ENCODE measurements at regions not wholly inside any gene's neighbourhood (a gene's known extent, or its start where the extent isn't known, plus 50 kb on each side); places are given as distances from the start of the nearest gene placed in this dataset.

DNA sequence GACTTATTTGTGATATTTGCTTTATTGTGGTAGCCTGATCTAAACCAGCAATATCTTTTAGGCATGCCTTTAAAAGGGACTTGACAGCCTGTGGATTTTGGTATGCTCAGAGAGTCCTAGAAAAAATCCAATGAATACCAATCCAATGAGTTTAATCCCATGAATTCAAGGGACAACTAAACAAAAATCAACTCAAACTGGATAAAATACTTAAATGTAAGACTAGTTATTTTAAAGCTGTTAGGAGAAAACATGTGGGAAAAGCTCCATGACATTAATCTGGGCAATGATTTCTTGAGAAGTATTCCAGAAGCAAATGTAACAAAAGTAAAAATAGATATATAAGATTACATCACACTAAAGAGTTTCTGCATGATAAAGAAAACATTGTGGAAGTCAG is 711.5 kb upstream of the PITX2 start:
- TF ChIP-seq, protein P1, sequence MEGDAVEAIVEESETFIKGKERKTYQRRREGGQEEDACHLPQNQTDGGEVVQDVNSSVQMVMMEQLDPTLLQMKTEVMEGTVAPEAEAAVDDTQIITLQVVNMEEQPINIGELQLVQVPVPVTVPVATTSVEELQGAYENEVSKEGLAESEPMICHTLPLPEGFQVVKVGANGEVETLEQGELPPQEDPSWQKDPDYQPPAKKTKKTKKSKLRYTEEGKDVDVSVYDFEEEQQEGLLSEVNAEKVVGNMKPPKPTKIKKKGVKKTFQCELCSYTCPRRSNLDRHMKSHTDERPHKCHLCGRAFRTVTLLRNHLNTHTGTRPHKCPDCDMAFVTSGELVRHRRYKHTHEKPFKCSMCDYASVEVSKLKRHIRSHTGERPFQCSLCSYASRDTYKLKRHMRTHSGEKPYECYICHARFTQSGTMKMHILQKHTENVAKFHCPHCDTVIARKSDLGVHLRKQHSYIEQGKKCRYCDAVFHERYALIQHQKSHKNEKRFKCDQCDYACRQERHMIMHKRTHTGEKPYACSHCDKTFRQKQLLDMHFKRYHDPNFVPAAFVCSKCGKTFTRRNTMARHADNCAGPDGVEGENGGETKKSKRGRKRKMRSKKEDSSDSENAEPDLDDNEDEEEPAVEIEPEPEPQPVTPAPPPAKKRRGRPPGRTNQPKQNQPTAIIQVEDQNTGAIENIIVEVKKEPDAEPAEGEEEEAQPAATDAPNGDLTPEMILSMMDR (IDR thresholded peaks at IDR 0.05 in 2 of 3, conservative IDR thresholded peaks at IDR 0.05 in 1 of 3; ENCODE audit: control insufficient read depth in 2 of 3, extremely low read depth in 1 of 3, insufficient read depth in 1 of 3, low read depth in 3 of 3, low read length in 3 of 3) = no peak
- TF ChIP-seq CHD1 (IDR thresholded peaks at IDR 0.05; ENCODE audit: low read depth, low read length) = no peak
- TF ChIP-seq LARP7 (IDR thresholded peaks at IDR 0.05) = no peak
- no peak for TF ChIP-seq EP300 (IDR thresholded peaks at IDR 0.05; ENCODE audit: borderline replicate concordance in 1 of 2, control insufficient read depth in 1 of 2, low read depth in 2 of 2, low read length in 2 of 2)
- no peak for TF ChIP-seq RAD21 (IDR thresholded peaks at IDR 0.05; ENCODE audit: insufficient read depth, low read depth, low read length)
- TF ChIP-seq TAF1 (IDR thresholded peaks at IDR 0.05; ENCODE audit: borderline replicate concordance, low read depth, low read length) = no peak
- TF ChIP-seq CREB1 (IDR thresholded peaks at IDR 0.05; ENCODE audit: low read depth) = no peak
- TF ChIP-seq BCL11A (IDR thresholded peaks at IDR 0.05; ENCODE audit: low read depth, low read length) = no peak
- no peak for TF ChIP-seq ATF7 (IDR thresholded peaks at IDR 0.05; ENCODE audit: low read depth)
